Progenitor cell of endocrine pancreas (in vitro differentiated cells): ENCODE measurements at regions not wholly inside any gene's neighbourhood (a gene's known extent, or its start where the extent isn't known, plus 50 kb on each side); places are given as distances from the start of the nearest gene placed in this dataset.
A peak's percentile ranks its signal among the peaks of the same experiment; 100 is the strongest.

Experiments
- DNase-seq: peaks from one replicate; pipeline ENCODE4 v3.0.0; 2021; ENCODE audit warnings: low spot score; ENCODE audit not compliant: unreplicated experiment
- H3K27ac Mint-ChIP-seq: 2 replicates; pipeline ENCODE4 v1.8.0; 2021; ENCODE audit warnings: mild to moderate bottlenecking, moderate library complexity, mixed read lengths
- H3K27me3 Mint-ChIP-seq: 2 replicates; pipeline ENCODE4 v1.8.0; 2021; ENCODE audit warnings: mixed read lengths
- H3K36me3 Mint-ChIP-seq: 2 replicates; pipeline ENCODE4 v1.8.0; 2022; ENCODE audit warnings: mixed read lengths; ENCODE audit not compliant: insufficient read depth
- H3K4me1 Mint-ChIP-seq: 2 replicates; pipeline ENCODE4 v1.8.0; 2021; ENCODE audit warnings: low read depth, mixed read lengths
- H3K4me3 Mint-ChIP-seq: 2 replicates; pipeline ENCODE4 v1.8.0; 2021; ENCODE audit warnings: low read depth, mild to moderate bottlenecking, moderate library complexity, mixed read lengths
- H3K9me3 Mint-ChIP-seq: 2 replicates; pipeline ENCODE4 v1.8.0; 2021; ENCODE audit warnings: low read depth, mixed read lengths
- CTCF ChIP-seq: fragments of 200-600 bp; sonication (generic); IDR thresholded peaks from one replicate; pipeline ENCODE4 v1.5.0; 2021; ENCODE audit warnings: antibody characterized with exemption, mild to moderate bottlenecking; ENCODE audit not compliant: unreplicated experiment

GRCh38 chr2:236674646-236675045 is 105.0 kb downstream of the ACKR3 start:
- H3K4me3 Mint-ChIP-seq, result no peak overlapping the region
- H3K27me3 Mint-ChIP-seq, result peaks cover 41% of the 10 kb centered on the region
- H3K27ac Mint-ChIP-seq, result no peak overlapping the region
- no peak for DNase-seq
- TF ChIP-seq CTCF, result no peak
- H3K36me3 Mint-ChIP-seq, result no peaks in the 10 kb centered on the region
- H3K9me3 Mint-ChIP-seq, result peaks cover 3% of the 10 kb centered on the region
- H3K4me1 Mint-ChIP-seq, result no peaks in the 10 kb centered on the region

DNA sequence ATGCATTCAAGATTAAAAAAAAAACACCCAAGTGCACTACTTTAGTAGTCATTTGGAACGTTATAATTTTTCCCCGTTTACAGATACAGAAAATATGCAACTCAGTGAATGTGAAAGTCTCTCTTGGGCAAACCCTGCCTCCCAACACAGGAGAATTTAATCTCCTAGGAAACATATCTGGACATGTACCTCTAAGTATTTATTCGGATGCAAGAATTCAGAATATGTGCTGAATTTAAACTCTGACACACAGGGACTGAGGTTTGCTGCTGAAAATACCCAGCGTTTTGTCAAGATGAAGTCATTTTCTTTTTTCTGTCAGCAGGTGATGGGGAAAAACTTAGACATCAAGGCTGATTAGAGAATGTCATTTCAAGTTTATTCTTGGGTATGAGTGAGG is 105.4 kb downstream of the ACKR3 start:
- no peak overlapping the region for H3K27ac Mint-ChIP-seq
- no peak for DNase-seq
- TF ChIP-seq CTCF, result no peak

GRCh38 chr2:236675526-236675925 is 105.9 kb downstream of the ACKR3 start:
- H3K4me3 Mint-ChIP-seq, result no peak overlapping the region
- no peaks in the 10 kb centered on the region for H3K4me1 Mint-ChIP-seq
- H3K27me3 Mint-ChIP-seq, result peaks cover 37% of the 10 kb centered on the region
- peaks cover 3% of the 10 kb centered on the region for H3K9me3 Mint-ChIP-seq
- H3K36me3 Mint-ChIP-seq, result no peaks in the 10 kb centered on the region
- no peak overlapping the region for H3K27ac Mint-ChIP-seq
- no peak for DNase-seq
- TF ChIP-seq CTCF, result no peak

More for the DNA sequence above, 105.4 kb downstream of the ACKR3 start:
- peaks cover 39% of the 10 kb centered on the region for H3K27me3 Mint-ChIP-seq
- H3K4me3 Mint-ChIP-seq, result no peak overlapping the region
- H3K4me1 Mint-ChIP-seq, result no peaks in the 10 kb centered on the region
- H3K9me3 Mint-ChIP-seq, result peaks cover 3% of the 10 kb centered on the region
- no peaks in the 10 kb centered on the region for H3K36me3 Mint-ChIP-seq

DNA sequence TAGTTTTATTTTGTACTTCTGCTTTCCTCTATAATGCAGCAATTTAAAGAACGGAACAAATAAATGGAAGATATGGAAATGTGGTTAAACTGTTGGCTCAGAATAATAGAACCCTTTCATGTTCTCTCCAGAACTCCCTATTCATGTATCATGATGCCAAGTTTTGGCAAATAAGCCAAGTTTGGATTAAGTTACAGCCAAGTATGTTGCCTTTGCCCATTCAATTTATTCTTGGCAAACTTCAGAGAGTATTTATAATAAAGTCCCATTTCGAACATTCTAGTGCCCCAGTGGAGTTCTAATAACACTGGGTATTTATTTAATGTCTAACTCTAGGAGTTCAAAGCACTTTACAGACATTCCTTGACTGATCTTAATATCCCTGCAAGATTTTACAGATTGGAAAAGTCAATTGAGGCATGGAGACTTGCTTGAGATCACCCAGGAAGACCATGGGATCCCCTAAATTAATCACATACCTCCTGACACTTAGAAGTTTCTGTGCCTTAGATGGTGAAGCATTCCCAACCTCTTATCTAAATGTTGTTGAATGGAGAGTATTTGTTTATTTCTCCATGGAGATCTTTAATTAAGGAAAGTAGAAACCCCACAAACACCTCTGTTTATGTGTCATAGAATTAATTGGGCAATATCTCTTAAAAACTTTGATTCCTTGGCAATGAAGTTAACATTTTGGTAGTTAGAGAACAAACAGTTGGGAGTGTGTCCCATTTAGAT is 106.7 kb downstream of the ACKR3 start:
- H3K4me1 Mint-ChIP-seq, result no peaks in the 10 kb centered on the region
- peaks cover 29% of the 10 kb centered on the region for H3K27me3 Mint-ChIP-seq
- peaks cover 3% of the 10 kb centered on the region for H3K9me3 Mint-ChIP-seq
- H3K27ac Mint-ChIP-seq, result no peak overlapping the region
- no peak overlapping the region for H3K4me3 Mint-ChIP-seq
- TF ChIP-seq CTCF, result no peak
- DNase-seq, result no peak
- no peaks in the 10 kb centered on the region for H3K36me3 Mint-ChIP-seq

- DNase-seq, result no peak
- Mint-ChIP-seq H3K27me3 (peaks cover 23% of the 10 kb centered on the region), H3K9me3 (peaks cover 3% of the 10 kb centered on the region), H3K27ac (peak overlapping the region; percentile 13), H3K4me1 (no peaks in the 10 kb centered on the region), H3K36me3 (no peaks in the 10 kb centered on the region), H3K4me3 (no peak overlapping the region)
- no peak for TF ChIP-seq CTCF
Measured at GRCh38 chr2:236677368-236677767, 107.7 kb downstream of the ACKR3 start.
